ENCODE measurements at regions not wholly inside any gene's neighbourhood (a gene's known extent, or its start where the extent isn't known, plus 50 kb on each side); places are given as distances from the start of the nearest gene placed in this dataset.

GRCh38 chr12:90706036-90706435 lies 248.9 kb downstream of the CCER1 start:
- TF ChIP-seq CTCF (IDR thresholded peaks at IDR 0.05; ENCODE audit: extremely low read depth in 1 of 2, insufficient read depth in 1 of 2, low read depth in 1 of 2, low read length in 2 of 2), result no peak
- no peak for TF ChIP-seq POLR2A (IDR thresholded peaks at IDR 0.05; ENCODE audit: low read depth, low read length)
- TF ChIP-seq MAX (IDR thresholded peaks at IDR 0.05; ENCODE audit: insufficient read depth, insufficient read length), result no peak
- TF ChIP-seq POLR2AphosphoS5 (IDR thresholded peaks at IDR 0.05; ENCODE audit: insufficient read depth, low read depth, low read length), result no peak
- no peak for TF ChIP-seq EZH2 (IDR thresholded peaks at IDR 0.05; ENCODE audit: borderline replicate concordance, low read depth, low read length, severe bottlenecking)
- TF ChIP-seq GATA2 (IDR thresholded peaks at IDR 0.05; ENCODE audit: insufficient read depth, insufficient read length, low read depth, low read length), result no peak
